ENCODE measurements at regions not wholly inside any gene's neighbourhood (a gene's known extent, or its start where the extent isn't known, plus 50 kb on each side); places are given as distances from the start of the nearest gene placed in this dataset.

DNA sequence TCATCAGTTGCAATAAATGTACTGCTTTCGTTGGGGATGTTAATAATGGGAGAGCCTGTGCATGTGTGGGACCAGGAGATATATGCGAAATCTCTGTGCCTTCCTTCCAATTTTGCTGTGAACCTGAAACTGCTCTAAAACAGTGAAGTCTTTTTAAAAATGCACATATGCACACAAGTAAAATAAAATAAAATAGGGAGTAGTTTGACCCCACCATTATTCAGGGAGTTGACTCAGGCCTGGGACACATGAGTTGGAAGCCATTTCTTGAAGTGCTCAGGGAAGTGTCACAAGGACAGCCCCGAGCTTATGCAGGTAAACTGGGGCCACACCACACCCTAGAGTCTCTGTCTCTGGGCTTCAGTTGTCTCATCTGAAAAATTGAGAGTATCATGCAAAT is 183.1 kb upstream of the POU2AF2 start:
- H3K4me1 Mint-ChIP-seq: no peaks in the 10 kb centered on the region
- no peak overlapping the region for H3K4me3 Mint-ChIP-seq
- peaks cover 15% of the 10 kb centered on the region for H3K9me3 Mint-ChIP-seq
- DNase-seq (ENCODE audit: low spot score): no peak
- CTCF ChIA-PET: no interaction called here
- no peaks in the 10 kb centered on the region for H3K27me3 Mint-ChIP-seq (ENCODE audit: low read depth)
- POLR2A ChIA-PET: no interaction called here
- H3K27ac Mint-ChIP-seq: no peak overlapping the region
- TF ChIP-seq, protein P1, sequence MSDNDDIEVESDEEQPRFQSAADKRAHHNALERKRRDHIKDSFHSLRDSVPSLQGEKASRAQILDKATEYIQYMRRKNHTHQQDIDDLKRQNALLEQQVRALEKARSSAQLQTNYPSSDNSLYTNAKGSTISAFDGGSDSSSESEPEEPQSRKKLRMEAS (CRISPR knock-in tag; IDR thresholded peaks at IDR 0.05): no peak
- TF ChIP-seq GRHL2 (CRISPR knock-in tag; IDR thresholded peaks at IDR 0.05; ENCODE audit: insufficient replicate concordance, severe bottlenecking) (no peak), FOXP1 (CRISPR knock-in tag; IDR thresholded peaks at IDR 0.05; ENCODE audit: borderline replicate concordance) (no peak), ETV6 (CRISPR knock-in tag; IDR thresholded peaks at IDR 0.05) (no peak)
- ATAC-seq: no peak
- H3K36me3 Mint-ChIP-seq: peaks cover 3% of the 10 kb centered on the region; the same call in 1 of the 2 replicates

DNA sequence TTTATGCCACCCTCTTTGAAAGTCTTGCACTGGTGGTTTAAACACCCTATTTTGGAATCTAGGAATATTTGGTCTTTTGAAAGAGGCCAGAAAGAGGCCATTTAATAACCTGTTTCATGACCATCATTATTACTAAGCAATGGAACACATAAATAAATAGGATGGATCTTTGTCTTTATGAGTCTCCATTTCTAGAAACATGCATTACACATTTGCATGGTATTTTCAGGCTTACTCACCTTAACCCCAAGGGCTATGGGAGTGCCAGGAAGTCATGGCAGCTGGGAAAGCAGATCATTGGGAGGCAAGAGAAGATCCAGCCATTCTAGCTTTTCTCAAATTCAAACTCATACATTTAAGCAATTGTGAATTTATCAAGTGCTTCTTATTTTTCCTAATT is 185.8 kb upstream of the POU2AF2 start:
- CTCF ChIA-PET: no interaction called here

DNA sequence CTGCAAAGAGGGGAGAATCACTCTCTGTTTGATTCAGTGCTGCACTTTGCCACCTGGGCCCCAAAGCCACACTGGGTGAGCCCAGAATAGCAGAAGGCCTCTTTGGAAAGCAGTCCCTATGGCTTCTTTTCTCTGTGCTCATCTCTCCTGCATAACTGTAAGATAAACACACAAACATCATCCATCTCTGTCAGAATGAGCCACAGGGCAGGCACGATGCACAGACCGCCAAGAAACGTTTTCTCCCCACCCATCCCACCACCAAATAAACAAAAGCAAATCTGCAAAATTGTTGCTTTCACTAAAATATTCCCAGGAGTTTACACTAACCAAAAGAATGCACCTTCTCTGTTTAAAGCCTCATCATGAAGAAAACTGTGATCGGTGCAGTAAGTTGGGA is 196.4 kb upstream of the POU2AF2 start:
- ChIA-PET POLR2A (no interaction called here), CTCF (no interaction called here)
- H3K36me3 Mint-ChIP-seq: no peaks in the 10 kb centered on the region
- peaks cover 26% of the 10 kb centered on the region for H3K4me1 Mint-ChIP-seq
- no peak overlapping the region for H3K27ac Mint-ChIP-seq
- no peak overlapping the region for H3K4me3 Mint-ChIP-seq
- H3K27me3 Mint-ChIP-seq (ENCODE audit: low read depth): no peaks in the 10 kb centered on the region
- ATAC-seq (no peak), DNase-seq (ENCODE audit: low spot score) (no peak)
- TF ChIP-seq, protein P2, sequence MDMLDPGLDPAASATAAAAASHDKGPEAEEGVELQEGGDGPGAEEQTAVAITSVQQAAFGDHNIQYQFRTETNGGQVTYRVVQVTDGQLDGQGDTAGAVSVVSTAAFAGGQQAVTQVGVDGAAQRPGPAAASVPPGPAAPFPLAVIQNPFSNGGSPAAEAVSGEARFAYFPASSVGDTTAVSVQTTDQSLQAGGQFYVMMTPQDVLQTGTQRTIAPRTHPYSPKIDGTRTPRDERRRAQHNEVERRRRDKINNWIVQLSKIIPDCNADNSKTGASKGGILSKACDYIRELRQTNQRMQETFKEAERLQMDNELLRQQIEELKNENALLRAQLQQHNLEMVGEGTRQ (CRISPR knock-in tag; IDR thresholded peaks at IDR 0.05): no peak
- TF ChIP-seq HMGA2 (CRISPR knock-in tag; IDR thresholded peaks at IDR 0.05): no peak
- TF ChIP-seq NR3C1 (CRISPR knock-in tag; conservative IDR thresholded peaks at IDR 0.05; ENCODE audit: low read depth): no peak
- TF ChIP-seq, protein P3, sequence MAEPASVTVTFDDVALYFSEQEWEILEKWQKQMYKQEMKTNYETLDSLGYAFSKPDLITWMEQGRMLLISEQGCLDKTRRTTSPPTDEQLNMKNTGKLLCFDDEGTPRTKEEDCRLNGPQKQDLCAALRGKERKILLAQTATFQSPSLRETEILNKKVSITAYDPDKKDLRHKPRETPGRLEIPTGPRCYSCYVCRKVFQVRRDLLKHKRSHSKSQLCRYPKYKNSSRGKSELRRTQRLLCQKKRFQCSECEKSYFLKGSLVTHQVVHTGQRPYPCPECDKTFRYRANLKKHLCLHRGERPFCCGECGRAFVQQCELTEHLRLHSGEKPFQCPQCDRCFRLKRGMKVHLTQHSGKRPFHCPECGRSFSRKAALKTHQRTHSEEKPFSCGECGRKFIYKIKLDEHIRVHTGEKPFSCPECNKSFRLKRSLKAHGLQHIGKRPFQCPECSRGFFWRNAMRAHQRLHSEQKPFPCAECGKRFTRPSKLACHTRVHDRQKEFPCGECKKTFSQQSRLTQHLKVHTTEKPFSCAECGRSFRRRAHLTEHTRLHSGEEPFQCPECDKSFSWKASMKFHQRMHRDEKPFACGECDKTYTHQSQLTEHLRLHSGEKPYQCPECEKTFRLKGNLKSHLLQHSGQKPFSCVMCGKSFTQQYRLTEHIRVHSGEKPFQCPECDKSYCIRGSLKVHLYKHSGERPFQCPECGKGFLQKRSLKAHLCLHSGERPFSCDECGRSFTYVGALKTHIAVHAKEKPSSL (CRISPR knock-in tag; conservative IDR thresholded peaks at IDR 0.05): no peak
- TF ChIP-seq, protein P4, sequence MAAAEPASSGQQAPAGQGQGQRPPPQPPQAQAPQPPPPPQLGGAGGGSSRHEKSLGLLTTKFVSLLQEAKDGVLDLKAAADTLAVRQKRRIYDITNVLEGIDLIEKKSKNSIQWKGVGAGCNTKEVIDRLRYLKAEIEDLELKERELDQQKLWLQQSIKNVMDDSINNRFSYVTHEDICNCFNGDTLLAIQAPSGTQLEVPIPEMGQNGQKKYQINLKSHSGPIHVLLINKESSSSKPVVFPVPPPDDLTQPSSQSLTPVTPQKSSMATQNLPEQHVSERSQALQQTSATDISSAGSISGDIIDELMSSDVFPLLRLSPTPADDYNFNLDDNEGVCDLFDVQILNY (CRISPR knock-in tag; IDR thresholded peaks at IDR 0.05): no peak
- no peak for TF ChIP-seq SOX15 (CRISPR knock-in tag; IDR thresholded peaks at IDR 0.05)
- H3K9me3 Mint-ChIP-seq: peaks cover 9% of the 10 kb centered on the region

More for the DNA sequence above, 185.8 kb upstream of the POU2AF2 start:
- Mint-ChIP-seq H3K36me3 (peaks cover 5% of the 10 kb centered on the region), H3K4me1 (peaks cover 7% of the 10 kb centered on the region), H3K27me3 (ENCODE audit: low read depth) (no peaks in the 10 kb centered on the region), H3K4me3 (no peak overlapping the region), H3K27ac (no peak overlapping the region), H3K9me3 (peaks cover 18% of the 10 kb centered on the region)
- no peak for ATAC-seq
- POLR2A ChIA-PET: no interaction called here
- no peak for DNase-seq (ENCODE audit: low spot score)
- TF ChIP-seq ETV6 (CRISPR knock-in tag; IDR thresholded peaks at IDR 0.05): no peak
- no peak for TF ChIP-seq ZNF219 (CRISPR knock-in tag; IDR thresholded peaks at IDR 0.05; ENCODE audit: borderline replicate concordance)
- TF ChIP-seq ZNF416 (CRISPR knock-in tag; IDR thresholded peaks at IDR 0.05): no peak
- no peak for TF ChIP-seq NFYB (CRISPR knock-in tag; conservative IDR thresholded peaks at IDR 0.05; ENCODE audit: low read depth)
- no peak for TF ChIP-seq JUN (CRISPR knock-in tag; IDR thresholded peaks at IDR 0.05)
- TF ChIP-seq TEAD1 (CRISPR knock-in tag; IDR thresholded peaks at IDR 0.05): no peak

DNA sequence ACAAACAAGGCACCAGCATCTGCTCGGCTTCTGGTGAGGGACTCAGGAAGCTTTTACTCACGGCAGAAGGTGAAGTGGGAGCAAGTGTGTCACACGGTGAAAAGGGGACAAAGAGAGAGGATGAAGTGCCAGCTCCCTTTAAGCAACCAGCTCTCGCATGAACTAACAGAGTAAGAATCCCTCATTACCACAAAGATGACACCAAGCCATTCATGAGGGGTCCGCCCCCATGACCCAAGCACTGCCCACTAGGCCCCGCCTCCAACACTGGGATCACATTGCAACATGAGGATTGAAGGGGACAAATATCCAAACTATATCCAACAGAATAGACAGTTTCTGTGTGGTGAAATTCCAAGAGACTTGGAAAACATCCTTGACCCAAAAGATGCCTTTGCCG is 198.2 kb upstream of the POU2AF2 start:
- Mint-ChIP-seq H3K27me3 (ENCODE audit: low read depth) (no peaks in the 10 kb centered on the region), H3K4me3 (no peak overlapping the region), H3K27ac (no peak overlapping the region), H3K4me1 (peaks cover 26% of the 10 kb centered on the region), H3K9me3 (peaks cover 9% of the 10 kb centered on the region), H3K36me3 (no peaks in the 10 kb centered on the region)
- DNase-seq (ENCODE audit: low spot score) (peak; percentile 34), ATAC-seq (peak; percentile 90)
- ChIA-PET CTCF (no interaction called here), POLR2A (no interaction called here)
- no peak for TF ChIP-seq NR3C1 (CRISPR knock-in tag; conservative IDR thresholded peaks at IDR 0.05; ENCODE audit: low read depth)
- TF ChIP-seq, protein P5, sequence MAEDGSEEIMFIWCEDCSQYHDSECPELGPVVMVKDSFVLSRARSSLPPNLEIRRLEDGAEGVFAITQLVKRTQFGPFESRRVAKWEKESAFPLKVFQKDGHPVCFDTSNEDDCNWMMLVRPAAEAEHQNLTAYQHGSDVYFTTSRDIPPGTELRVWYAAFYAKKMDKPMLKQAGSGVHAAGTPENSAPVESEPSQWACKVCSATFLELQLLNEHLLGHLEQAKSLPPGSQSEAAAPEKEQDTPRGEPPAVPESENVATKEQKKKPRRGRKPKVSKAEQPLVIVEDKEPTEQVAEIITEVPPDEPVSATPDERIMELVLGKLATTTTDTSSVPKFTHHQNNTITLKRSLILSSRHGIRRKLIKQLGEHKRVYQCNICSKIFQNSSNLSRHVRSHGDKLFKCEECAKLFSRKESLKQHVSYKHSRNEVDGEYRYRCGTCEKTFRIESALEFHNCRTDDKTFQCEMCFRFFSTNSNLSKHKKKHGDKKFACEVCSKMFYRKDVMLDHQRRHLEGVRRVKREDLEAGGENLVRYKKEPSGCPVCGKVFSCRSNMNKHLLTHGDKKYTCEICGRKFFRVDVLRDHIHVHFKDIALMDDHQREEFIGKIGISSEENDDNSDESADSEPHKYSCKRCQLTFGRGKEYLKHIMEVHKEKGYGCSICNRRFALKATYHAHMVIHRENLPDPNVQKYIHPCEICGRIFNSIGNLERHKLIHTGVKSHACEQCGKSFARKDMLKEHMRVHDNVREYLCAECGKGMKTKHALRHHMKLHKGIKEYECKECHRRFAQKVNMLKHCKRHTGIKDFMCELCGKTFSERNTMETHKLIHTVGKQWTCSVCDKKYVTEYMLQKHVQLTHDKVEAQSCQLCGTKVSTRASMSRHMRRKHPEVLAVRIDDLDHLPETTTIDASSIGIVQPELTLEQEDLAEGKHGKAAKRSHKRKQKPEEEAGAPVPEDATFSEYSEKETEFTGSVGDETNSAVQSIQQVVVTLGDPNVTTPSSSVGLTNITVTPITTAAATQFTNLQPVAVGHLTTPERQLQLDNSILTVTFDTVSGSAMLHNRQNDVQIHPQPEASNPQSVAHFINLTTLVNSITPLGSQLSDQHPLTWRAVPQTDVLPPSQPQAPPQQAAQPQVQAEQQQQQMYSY (CRISPR knock-in tag; IDR thresholded peaks at IDR 0.05): no peak
- TF ChIP-seq, protein P6, sequence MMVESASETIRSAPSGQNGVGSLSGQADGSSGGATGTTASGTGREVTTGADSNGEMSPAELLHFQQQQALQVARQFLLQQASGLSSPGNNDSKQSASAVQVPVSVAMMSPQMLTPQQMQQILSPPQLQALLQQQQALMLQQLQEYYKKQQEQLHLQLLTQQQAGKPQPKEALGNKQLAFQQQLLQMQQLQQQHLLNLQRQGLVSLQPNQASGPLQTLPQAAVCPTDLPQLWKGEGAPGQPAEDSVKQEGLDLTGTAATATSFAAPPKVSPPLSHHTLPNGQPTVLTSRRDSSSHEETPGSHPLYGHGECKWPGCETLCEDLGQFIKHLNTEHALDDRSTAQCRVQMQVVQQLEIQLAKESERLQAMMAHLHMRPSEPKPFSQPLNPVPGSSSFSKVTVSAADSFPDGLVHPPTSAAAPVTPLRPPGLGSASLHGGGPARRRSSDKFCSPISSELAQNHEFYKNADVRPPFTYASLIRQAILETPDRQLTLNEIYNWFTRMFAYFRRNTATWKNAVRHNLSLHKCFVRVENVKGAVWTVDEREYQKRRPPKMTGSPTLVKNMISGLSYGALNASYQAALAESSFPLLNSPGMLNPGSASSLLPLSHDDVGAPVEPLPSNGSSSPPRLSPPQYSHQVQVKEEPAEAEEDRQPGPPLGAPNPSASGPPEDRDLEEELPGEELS (CRISPR knock-in tag; IDR thresholded peaks at IDR 0.05): no peak
- TF ChIP-seq, protein P7, sequence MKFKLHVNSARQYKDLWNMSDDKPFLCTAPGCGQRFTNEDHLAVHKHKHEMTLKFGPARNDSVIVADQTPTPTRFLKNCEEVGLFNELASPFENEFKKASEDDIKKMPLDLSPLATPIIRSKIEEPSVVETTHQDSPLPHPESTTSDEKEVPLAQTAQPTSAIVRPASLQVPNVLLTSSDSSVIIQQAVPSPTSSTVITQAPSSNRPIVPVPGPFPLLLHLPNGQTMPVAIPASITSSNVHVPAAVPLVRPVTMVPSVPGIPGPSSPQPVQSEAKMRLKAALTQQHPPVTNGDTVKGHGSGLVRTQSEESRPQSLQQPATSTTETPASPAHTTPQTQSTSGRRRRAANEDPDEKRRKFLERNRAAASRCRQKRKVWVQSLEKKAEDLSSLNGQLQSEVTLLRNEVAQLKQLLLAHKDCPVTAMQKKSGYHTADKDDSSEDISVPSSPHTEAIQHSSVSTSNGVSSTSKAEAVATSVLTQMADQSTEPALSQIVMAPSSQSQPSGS (CRISPR knock-in tag; IDR thresholded peaks at IDR 0.05; ENCODE audit: borderline replicate concordance, low read depth): no peak
- TF ChIP-seq ELF4 (CRISPR knock-in tag; IDR thresholded peaks at IDR 0.05; ENCODE audit: low read depth): no peak
